ENCODE measurements at regions not wholly inside any gene's neighbourhood (a gene's known extent, or its start where the extent isn't known, plus 50 kb on each side); places are given as distances from the start of the nearest gene placed in this dataset.

DNA sequence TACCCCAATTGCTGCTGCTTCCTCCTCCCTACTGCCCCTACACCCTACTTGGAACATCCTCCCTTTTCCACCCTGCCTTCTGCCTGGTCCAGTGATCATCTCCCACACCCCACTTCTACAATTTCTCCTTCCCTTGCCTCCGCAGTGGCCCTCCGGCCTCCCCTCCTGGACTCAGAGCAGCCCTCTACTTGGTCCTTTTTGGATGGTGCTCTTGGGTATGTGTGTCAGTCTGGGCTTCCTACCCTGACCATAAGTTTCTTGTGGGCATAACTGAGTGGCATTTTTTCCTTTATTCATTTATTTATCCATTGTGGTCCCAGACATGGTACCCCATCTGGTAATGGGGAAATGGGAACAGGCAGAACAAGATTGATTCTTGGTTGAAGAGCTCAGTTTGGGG is 111.4 kb upstream of the NAV2 start:
- Histone ChIP-seq H3K4ac (replicated peaks; ENCODE audit: insufficient read length, low read depth, low read length) (no peak overlapping the region), H3K4me2 (ENCODE audit: insufficient read depth in 1 of 2, low read depth in 2 of 2, low read length in 2 of 2) (no peak overlapping the region), H2AK5ac (ENCODE audit: low read depth, low read length) (no peak overlapping the region), H2BK20ac (ENCODE audit: low read length) (no peak overlapping the region; the same call in 1 of the 2 replicates), H3K27me3 (replicated peaks in 1 of 4; ENCODE audit: control insufficient read depth in 3 of 4, extremely low read depth in 1 of 4, insufficient read depth in 3 of 4, low read length in 3 of 4) (no peaks in the 10 kb centered on the region), H3K79me2 (ENCODE audit: control insufficient read depth in 1 of 2, insufficient read depth in 2 of 2, low read length in 2 of 2) (no peaks in the 10 kb centered on the region), H3K9me3 (ENCODE audit: insufficient read depth in 2 of 2, low read depth in 1 of 2, low read length in 1 of 2) (no peaks in the 10 kb centered on the region), H3K56ac (replicated peaks; ENCODE audit: insufficient read length, low read depth, low read length) (no peak overlapping the region), H3K9ac (replicated peaks in 1 of 4; ENCODE audit: extremely low read depth in 1 of 4, low read depth in 3 of 4, low read length in 3 of 4) (no peak overlapping the region; a peak in 2 of 7 replicates), H3K79me1 (ENCODE audit: low read depth, low read length) (no peaks in the 10 kb centered on the region), H3K14ac (ENCODE audit: insufficient read length) (no peak overlapping the region), H4K20me1 (replicated peaks in 1 of 2; ENCODE audit: control insufficient read depth in 1 of 2, insufficient read depth in 2 of 2, low read length in 2 of 2) (no peaks in the 10 kb centered on the region), H3K18ac (ENCODE audit: extremely low read depth, low read length) (no peak overlapping the region), H3K23ac (ENCODE audit: insufficient read length) (no peak overlapping the region), H4K8ac (ENCODE audit: extremely low read depth, insufficient read depth, low read length) (no peak overlapping the region), H2BK12ac (ENCODE audit: low read depth, low read length) (no peak overlapping the region), H3K27ac (ENCODE audit: low read depth, low read length) (no peak overlapping the region), H3K23me2 (ENCODE audit: low read depth, low read length) (no peaks in the 10 kb centered on the region; the same call in 1 of the 2 replicates), H2AFZ (ENCODE audit: low read length) (no peak overlapping the region), H3K4me3 (ENCODE audit: extremely low read depth in 1 of 4, insufficient read depth in 2 of 4, low read depth in 3 of 4, low read length in 4 of 4) (no peak overlapping the region), H4K5ac (ENCODE audit: insufficient read length, low read depth, low read length) (no peak overlapping the region), H2BK15ac (ENCODE audit: low read length) (no peak overlapping the region), H4K91ac (replicated peaks; ENCODE audit: insufficient read length, low read length) (no peak overlapping the region), H3K4me1 (replicated peaks in 1 of 4; ENCODE audit: control insufficient read depth in 3 of 4, insufficient read depth in 4 of 4, low read length in 3 of 4) (peaks cover 0 to 7% (median 2%) of the 10 kb centered on the region in 4 experiments; a peak in 3 of 7 replicates), H2BK5ac (ENCODE audit: low read depth, low read length) (no peak overlapping the region), H3K36me3 (ENCODE audit: control insufficient read depth in 2 of 4, insufficient read depth in 4 of 4, low read length in 3 of 4) (no peaks in the 10 kb centered on the region), H2BK120ac (replicated peaks; ENCODE audit: low read depth, low read length) (no peak overlapping the region)
- CTCF ChIA-PET (ENCODE audit: partially characterized antibody): interaction anchor here (1.0 to 2.5 kb wide), 4 partner anchors 13 to 142 kb away, joined by 3 to 10 read pairs (median 6); no protein-coding TSS in a partner anchor
- FAIRE-seq (no peak), DNase-seq (ENCODE audit: low read depth in 1 of 2, low spot score in 2 of 2) (no peak)
- WGBS, 2 experiments (ENCODE audit: extremely low coverage in 1 of 2, insufficient coverage in 1 of 2, insufficient read length in 1 of 2, insufficient replicate concordance in 2 of 2, low coverage in 1 of 2, low lambda C conversion rate in 2 of 2, missing lambda C conversion rate in 1 of 2): 86% methylated on average over 1 of the region's 2 CpGs; no CpG with 5 or more reads in 1 of the 2 experiments
- POLR2A ChIA-PET (ENCODE audit: partially characterized antibody): no interaction called here
- TF ChIP-seq GABPA (IDR thresholded peaks at IDR 0.05; ENCODE audit: borderline replicate concordance, insufficient read depth, low read length) (no peak), SP4 (IDR thresholded peaks at IDR 0.05; ENCODE audit: low read length) (no peak), CBX8 (IDR thresholded peaks at IDR 0.05; ENCODE audit: borderline replicate concordance, low read depth, low read length) (no peak), EZH2 (IDR thresholded peaks at IDR 0.05; ENCODE audit: low read depth, low read length, severe bottlenecking) (no peak), RAD21 (IDR thresholded peaks at IDR 0.05 in 1 of 2, conservative IDR thresholded peaks at IDR 0.05 in 1 of 2; ENCODE audit: low read depth in 2 of 2, low read length in 2 of 2) (no peak), TEAD4 (IDR thresholded peaks at IDR 0.05; ENCODE audit: low read depth, low read length) (no peak), ZNF274 (IDR thresholded peaks at IDR 0.05; ENCODE audit: borderline replicate concordance, extremely low read depth, low read length) (no peak), SIX5 (IDR thresholded peaks at IDR 0.05; ENCODE audit: low read depth, low read length) (no peak), NANOG (IDR thresholded peaks at IDR 0.05; ENCODE audit: insufficient read depth, low read depth, low read length, poor library complexity, severe bottlenecking) (no peak), YY1 (IDR thresholded peaks at IDR 0.05; ENCODE audit: low read depth, low read length) (no peak), FOSL1 (IDR thresholded peaks at IDR 0.05; ENCODE audit: insufficient read depth, low read depth, low read length) (no peak), BRCA1 (IDR thresholded peaks at IDR 0.05; ENCODE audit: low read depth, low read length) (no peak), KDM4A (IDR thresholded peaks at IDR 0.05; ENCODE audit: low read depth, low read length, severe bottlenecking) (no peak)
- TF ChIP-seq, protein P1, sequence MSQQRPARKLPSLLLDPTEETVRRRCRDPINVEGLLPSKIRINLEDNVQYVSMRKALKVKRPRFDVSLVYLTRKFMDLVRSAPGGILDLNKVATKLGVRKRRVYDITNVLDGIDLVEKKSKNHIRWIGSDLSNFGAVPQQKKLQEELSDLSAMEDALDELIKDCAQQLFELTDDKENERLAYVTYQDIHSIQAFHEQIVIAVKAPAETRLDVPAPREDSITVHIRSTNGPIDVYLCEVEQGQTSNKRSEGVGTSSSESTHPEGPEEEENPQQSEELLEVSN (IDR thresholded peaks at IDR 0.05): no peak
